A549 (cell line): ENCODE measurements at regions not wholly inside any gene's neighbourhood (a gene's known extent, or its start where the extent isn't known, plus 50 kb on each side); places are given as distances from the start of the nearest gene placed in this dataset.

Experiments used
- PHF8 ChIP-seq: fragments of 200-600 bp; sonication (generic); IDR thresholded peaks from 2 replicates; pipeline ENCODE4 v1.6.1; 2016; ENCODE audit warnings: low read depth, mild to moderate bottlenecking, antibody characterized with exemption, moderate library complexity, borderline replicate concordance
- SMC3 ChIP-seq: fragments of >200 bp; sonication (Bioruptor Twin); formaldehyde crosslinking; IDR thresholded peaks from 3 replicates; pipeline ENCODE4 v1.6.1; 2018; ENCODE audit warnings: inconsistent platforms

- TF ChIP-seq SMC3 (no peak), PHF8 (no peak)
Measured at GRCh38 chr1:192926736-192927135, 117.9 kb downstream of the RGS2 start.
